Fibroblast of pulmonary artery (primary cell): ENCODE measurements at regions not wholly inside any gene's neighbourhood (a gene's known extent, or its start where the extent isn't known, plus 50 kb on each side); places are given as distances from the start of the nearest gene placed in this dataset.

Source experiments
- DNase-seq: peaks from one replicate; pipeline ENCODE4 v3.0.0-alpha.2; 2010; ENCODE audit warnings: low read depth
- H3K4me3 ChIP-seq: replicated peaks from 2 replicates; pipeline ENCODE4 v1.5.1; 2011; ENCODE audit warnings: low read depth, mild to moderate bottlenecking, control low read depth, low read length, moderate library complexity
- TF ChIP-seq, protein P1 (sequence below): IDR thresholded peaks from 2 replicates; pipeline ENCODE4 v1.5.1; 2011; ENCODE audit warnings: mild to moderate bottlenecking, control low read depth, low read length, inconsistent platforms; ENCODE audit errors: missing control alignments

DNA sequence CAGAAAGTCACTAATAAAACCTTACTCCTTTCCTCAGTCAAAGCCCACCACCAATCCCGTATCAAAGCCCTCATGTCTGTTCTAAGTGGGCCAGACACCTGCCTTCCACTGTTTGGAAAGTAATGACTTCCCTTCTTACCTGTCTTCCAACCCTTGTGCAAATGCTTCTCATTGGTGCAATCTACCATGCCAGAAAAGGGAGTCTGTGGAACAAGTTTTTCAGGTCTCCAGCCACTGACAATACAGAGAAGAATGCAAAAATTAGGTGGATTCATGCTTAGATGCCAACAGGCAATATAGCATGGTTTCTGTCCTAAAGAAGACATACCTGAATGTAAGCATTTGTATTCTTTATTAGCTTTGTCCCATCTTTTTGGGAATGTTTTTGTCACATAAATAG, 1140.6 kb upstream of the LRRTM1 start:
- DNase-seq = no peak
- no peak overlapping the region for H3K4me3 ChIP-seq
- TF ChIP-seq, protein P1, sequence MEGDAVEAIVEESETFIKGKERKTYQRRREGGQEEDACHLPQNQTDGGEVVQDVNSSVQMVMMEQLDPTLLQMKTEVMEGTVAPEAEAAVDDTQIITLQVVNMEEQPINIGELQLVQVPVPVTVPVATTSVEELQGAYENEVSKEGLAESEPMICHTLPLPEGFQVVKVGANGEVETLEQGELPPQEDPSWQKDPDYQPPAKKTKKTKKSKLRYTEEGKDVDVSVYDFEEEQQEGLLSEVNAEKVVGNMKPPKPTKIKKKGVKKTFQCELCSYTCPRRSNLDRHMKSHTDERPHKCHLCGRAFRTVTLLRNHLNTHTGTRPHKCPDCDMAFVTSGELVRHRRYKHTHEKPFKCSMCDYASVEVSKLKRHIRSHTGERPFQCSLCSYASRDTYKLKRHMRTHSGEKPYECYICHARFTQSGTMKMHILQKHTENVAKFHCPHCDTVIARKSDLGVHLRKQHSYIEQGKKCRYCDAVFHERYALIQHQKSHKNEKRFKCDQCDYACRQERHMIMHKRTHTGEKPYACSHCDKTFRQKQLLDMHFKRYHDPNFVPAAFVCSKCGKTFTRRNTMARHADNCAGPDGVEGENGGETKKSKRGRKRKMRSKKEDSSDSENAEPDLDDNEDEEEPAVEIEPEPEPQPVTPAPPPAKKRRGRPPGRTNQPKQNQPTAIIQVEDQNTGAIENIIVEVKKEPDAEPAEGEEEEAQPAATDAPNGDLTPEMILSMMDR = no peak

DNA sequence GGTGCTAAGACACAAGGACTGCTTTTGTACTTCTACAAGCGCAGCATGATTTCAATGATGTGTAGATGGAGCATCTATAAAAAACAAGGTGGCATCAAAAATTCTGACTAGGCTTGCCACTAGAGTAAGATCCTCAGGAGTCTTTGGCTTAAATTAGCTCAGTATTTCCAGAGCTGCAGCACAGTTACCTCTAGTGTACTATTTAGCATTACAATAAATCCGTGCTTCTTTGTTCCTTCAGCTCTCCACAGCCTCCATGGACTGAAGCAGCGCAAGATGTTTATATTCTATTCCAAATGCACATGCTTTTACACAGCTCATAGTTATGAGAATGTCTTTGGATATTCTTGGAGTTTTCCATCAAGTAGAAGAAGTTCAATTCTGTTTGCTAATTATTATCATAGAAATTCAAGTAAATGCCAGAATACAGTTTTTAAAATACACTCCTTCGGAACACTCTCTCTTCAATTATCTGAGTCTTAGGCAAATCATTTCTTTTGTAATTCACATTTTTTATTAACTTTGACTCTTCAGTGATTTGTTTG, 1133.0 kb upstream of the LRRTM1 start:
- H3K4me3 ChIP-seq = no peak overlapping the region
- TF ChIP-seq, protein P1 = no peak
- DNase-seq = no peak

DNA sequence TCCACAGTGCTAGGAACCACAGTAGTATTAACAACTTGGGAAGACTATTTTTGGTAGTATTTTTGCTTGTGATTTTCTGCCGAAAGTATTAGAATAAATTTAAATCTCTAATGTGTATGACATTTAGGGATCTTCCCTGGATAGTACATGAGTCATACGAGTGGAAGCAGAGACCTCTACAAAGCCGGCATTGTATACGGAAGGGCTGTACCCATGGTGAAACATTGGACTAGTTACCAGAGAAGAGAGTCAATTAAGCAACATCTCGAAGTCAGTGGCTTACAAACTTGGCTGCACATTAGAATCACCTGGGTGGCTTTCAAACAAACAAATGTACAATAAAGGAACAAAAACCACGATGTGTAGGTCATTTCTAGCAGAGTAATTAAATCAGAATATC, 1131.7 kb upstream of the LRRTM1 start:
- TF ChIP-seq, protein P1 = no peak
- DNase-seq = no peak
- H3K4me3 ChIP-seq = no peak overlapping the region

DNA sequence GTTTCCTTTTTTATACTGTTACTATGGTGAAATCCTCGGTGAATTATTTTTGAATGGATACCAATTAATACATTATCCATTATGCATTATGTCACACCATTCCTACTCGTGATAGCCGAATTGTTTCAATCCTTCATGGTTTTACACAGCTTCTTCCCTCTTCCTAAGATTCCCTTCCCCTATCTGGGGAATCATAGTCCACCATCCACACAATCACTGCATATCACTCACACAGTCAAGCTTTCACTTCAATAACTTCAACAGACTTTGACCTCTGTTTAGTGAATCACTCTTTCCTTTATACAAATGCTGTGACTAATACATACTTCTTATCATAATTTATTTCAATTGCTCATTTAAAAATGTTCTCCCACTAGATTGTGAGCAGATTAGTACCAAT, 1108.1 kb upstream of the LRRTM1 start:
- TF ChIP-seq, protein P1 = no peak
- DNase-seq = no peak

DNA sequence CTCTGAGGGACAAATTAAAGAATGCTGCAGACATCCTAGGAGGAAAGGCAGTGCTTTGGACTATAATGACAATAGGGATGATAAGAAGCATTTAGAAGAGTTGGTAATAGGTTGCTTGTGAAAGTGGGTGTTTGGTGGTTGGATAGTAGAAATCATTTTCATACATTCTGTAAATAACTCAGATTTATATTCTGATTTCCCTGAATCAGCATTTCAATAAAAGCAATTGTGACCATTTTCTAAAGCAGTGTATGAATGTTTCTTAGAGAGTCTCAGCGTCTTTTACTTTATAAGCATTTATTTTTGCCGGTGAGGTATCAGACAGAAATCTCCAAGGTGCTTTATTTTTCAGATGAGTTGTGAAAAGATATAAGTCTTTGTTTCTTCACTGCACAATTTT, 1099.0 kb upstream of the LRRTM1 start:
- TF ChIP-seq, protein P1 = no peak
- no peak overlapping the region for H3K4me3 ChIP-seq
- no peak for DNase-seq

More for the DNA sequence above, 1108.1 kb upstream of the LRRTM1 start:
- H3K4me3 ChIP-seq = no peak overlapping the region

DNA sequence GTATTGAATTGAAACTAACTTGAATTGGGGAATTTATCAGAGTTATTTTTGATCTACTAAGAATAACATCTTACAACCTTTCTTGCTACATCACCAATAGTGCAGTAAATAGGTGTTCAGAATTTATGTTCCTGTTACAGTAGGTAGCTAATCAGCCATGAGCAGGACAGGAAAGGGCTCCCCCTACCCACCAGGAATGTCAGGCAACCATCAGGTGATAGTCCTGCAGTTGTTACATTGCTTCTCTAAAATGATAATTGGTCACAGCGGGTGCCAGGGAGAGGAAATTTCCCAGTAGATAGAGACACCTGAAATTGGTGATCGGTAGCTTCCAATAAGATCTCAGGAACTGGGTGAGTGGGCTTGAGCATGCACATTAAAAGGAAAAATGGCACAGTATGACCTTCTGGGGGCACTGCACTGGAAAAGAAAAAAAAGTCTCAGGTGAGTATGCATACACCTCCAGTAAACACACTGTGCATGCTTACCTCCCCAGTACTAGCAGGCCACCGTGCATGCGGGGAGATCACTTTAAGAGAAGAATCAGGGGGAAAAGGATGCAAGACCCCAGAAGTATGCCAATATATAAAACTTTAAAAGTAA, 1092.0 kb upstream of the LRRTM1 start:
- H3K4me3 ChIP-seq = no peak overlapping the region
- DNase-seq = no peak
- TF ChIP-seq, protein P1 = no peak

DNA sequence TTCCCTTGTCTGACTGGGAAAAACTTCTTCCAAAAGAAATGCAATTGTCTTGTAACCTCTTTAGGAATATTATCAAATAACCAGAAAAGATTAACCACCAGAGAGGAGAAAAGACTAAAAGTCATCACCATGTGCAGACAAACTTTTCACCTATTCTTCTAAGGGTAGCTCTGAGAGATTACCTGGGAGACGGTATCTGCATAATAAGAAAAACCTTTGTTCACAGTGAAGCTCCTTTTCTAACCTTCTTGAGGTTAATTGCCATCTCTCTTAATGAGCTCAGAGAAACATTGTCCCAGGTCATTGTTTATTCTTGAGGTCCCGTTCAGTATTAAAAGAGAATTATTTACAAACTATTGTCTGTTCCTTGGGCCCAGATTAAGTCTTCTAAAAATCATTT, 1091.2 kb upstream of the LRRTM1 start:
- H3K4me3 ChIP-seq = no peak overlapping the region
- DNase-seq = no peak
- TF ChIP-seq, protein P1 = no peak
